ENCODE measurements at regions not wholly inside any gene's neighbourhood (a gene's known extent, or its start where the extent isn't known, plus 50 kb on each side); places are given as distances from the start of the nearest gene placed in this dataset.

GRCh38 chr5:158140120-158140731 is 281.3 kb upstream of the CLINT1 start:
- no peak for DNase-seq

GRCh38 chr5:158139161-158139560 is 280.2 kb upstream of the CLINT1 start:
- DNase-seq, result no peak

GRCh38 chr5:158135682-158136179 is 276.8 kb upstream of the CLINT1 start:
- DNase-seq, result no peak

- DNase-seq, result no peak
These were observed 274.4 kb upstream of the CLINT1 start for GRCh38 chr5:158133369-158133768.

GRCh38 chr5:158127536-158127935 is 268.6 kb upstream of the CLINT1 start:
- no peak for DNase-seq

GRCh38 chr5:158126442-158127405 is 267.8 kb upstream of the CLINT1 start:
- DNase-seq, result no peak

GRCh38 chr5:158124606-158125316 is 265.8 kb upstream of the CLINT1 start:
- no peak for DNase-seq

- DNase-seq, result no peak
These were observed 264.6 kb upstream of the CLINT1 start for GRCh38 chr5:158123595-158123994.

GRCh38 chr5:158121678-158122077 is 262.7 kb upstream of the CLINT1 start:
- DNase-seq, result no peak

GRCh38 chr5:158120760-158121159 is 261.8 kb upstream of the CLINT1 start:
- DNase-seq, result no peak

- no peak for DNase-seq
These were observed 261.2 kb upstream of the CLINT1 start for GRCh38 chr5:158119961-158120723.

- DNase-seq, result no peak
These were observed 258.7 kb upstream of the CLINT1 start for GRCh38 chr5:158117467-158118160.

- no peak for DNase-seq
These were observed 258.0 kb upstream of the CLINT1 start for GRCh38 chr5:158116965-158117364.

GRCh38 chr5:158115468-158115867 is 256.5 kb upstream of the CLINT1 start:
- DNase-seq, result no peak

- DNase-seq, result no peak
These were observed 249.2 kb upstream of the CLINT1 start for GRCh38 chr5:158108177-158108576.

- DNase-seq, result no peak
These were observed 241.5 kb upstream of the CLINT1 start for GRCh38 chr5:158100373-158100888.

GRCh38 chr5:158099571-158100105 is 240.7 kb upstream of the CLINT1 start:
- DNase-seq, result no peak

GRCh38 chr5:158096835-158097234 is 237.9 kb upstream of the CLINT1 start:
- no peak for DNase-seq

GRCh38 chr5:158086856-158087255 is 227.9 kb upstream of the CLINT1 start:
- DNase-seq, result no peak

GRCh38 chr5:158084292-158084691 is 225.3 kb upstream of the CLINT1 start:
- DNase-seq, result no peak

- no peak for DNase-seq
These were observed 223.8 kb upstream of the CLINT1 start for GRCh38 chr5:158082696-158083287.

Measured in activated T-cell treated with anti-CD3 and anti-CD28 coated beads for 4 hours (primary cell).